ENCODE measurements at regions not wholly inside any gene's neighbourhood (a gene's known extent, or its start where the extent isn't known, plus 50 kb on each side); places are given as distances from the start of the nearest gene placed in this dataset.
"Not testable (repeated sequence)": the region's sequence is repeated elsewhere in the genome, so short reads cannot be mapped to it uniquely, and the experiment has no call there.

- no peak for DNase-seq
Observed at GRCh38 chr1:38658883-38659282, 200.7 kb downstream of the RRAGC start.

DNA sequence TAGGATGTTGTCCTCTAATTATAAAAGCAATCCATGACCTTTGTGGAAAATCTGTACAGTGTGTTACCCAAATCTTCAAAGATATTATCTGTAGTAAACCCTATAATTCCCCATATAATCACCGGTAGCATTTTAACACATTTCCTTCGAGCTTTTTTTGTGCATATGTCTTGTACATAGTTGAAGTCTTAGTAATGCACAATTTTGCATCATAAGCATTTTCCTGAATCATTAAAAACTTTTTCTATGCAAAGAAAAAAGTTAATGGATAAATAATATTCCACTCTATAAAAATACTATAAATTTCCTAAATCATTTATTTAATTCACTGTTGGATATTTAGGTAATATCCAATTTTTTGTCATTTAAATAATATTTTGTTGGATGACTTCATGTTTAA, 201.7 kb downstream of the RRAGC start:
- DNase-seq = no peak

DNA sequence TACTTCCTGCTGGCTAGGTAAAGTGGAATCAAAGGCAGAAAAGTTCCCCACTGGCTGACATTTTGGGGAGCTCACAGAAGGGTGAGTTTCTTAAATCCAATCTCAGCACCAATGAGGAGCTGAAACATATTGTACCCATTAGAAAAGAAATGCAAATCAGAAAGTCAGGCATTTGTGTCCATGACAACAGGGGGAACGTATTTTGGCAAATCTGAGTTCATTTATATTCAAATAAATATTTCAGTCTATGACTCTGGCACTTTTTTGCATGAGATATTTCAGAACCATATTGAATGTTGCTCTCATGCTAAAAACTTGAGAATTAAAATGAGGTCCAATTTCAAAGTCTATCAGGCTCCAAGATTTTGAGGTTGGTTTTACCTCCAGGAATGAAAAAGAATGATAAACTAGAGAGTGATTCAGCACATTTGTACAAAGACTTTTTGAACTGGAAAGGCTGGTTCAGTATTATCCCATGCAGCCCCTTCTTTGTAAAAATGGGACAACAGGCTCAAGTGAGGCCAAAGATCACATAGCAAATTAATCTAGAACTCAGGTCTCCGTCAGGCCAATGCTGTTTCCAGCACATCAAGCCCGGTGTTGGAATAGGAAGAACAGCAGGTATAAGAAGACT, 202.2 kb downstream of the RRAGC start:
- DNase-seq = no peak

DNA sequence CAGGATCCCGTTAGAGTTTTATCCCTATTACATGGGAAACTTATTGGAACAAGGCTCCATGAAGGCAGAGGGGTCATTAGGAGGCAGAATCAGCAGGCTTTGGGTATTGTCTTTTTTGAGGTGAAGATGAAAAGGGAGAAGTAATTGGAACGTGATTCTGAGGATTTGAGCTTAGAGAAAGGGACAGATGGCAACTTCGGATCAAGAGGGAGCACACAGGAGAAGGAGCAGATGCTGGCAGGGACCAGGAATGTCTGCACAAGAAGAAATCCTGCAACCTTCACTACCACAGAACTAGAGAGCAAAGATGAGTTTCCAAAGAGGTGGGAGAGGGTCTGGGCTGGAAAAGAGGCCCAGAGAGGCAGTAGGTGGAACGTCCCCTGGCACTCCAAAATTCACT, 202.8 kb downstream of the RRAGC start:
- no peak for DNase-seq

- no peak for DNase-seq
Observed at GRCh38 chr1:38652217-38652616, 207.4 kb downstream of the RRAGC start.

- no peak for DNase-seq
Observed at GRCh38 chr1:38651669-38652068, 207.9 kb downstream of the RRAGC start.

DNA sequence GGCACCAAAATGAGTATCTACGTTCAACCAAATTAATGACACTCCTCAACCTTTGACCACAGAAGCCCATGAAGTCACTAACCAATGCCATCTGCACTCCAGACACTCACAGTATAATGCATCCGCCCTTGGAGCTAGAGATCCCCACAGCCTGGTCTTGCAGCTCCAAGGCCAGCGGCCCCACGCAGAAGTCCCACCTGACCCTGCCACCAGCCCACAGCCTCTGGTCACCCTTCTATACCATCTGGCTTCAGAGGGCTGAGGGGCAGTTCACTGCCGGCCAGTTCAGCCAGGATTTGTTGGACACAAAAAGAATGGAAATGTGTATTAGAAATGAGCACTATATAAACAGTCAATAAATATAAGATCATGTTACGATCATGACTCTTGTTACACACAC, 211.2 kb downstream of the RRAGC start:
- no peak for DNase-seq

- not testable (repeated sequence) for DNase-seq
Observed at GRCh38 chr1:38647341-38647740, 212.2 kb downstream of the RRAGC start.

DNA sequence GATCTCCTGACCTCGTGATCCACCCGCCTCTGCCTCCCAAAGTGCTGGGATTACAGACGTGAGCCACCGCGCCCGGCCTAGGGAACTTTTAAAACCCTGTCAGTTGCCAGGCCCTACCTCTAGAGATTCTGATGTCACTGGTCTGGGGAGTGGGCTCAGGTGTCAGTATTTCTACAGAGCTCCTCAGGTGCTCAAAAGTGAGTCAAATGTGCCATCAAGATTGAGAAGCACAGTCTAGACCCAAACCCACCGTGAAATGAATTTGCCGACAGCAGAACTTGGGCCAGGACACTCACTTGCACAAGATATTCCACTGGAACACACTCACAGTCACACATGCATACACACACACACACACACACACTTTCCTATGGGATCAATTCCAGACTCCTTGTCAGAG, 215.5 kb downstream of the RRAGC start:
- DNase-seq = no peak

- no peak for DNase-seq
Observed at GRCh38 chr1:38641661-38642060, 217.9 kb downstream of the RRAGC start.

GRCh38 chr1:38640371-38640770, 219.2 kb downstream of the RRAGC start:
- DNase-seq = no peak

DNA sequence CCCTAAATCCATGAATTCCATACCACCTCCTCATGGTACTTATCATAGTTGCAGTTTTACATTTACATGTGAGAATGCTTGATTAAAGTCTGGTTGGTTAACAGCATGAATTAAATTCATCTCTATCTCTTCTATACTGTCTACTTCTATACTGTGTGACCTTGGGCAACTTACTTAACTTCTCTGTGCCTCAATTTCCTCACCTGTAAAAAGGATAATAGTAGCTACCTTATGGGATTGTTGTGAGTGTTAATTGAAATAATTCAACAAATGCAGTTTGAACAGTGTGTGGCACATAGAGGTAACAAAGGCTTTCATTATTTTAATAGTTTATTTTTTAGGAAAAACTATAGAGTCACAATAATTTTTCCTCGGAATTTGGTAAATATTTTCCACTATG, 231.3 kb downstream of the RRAGC start:
- DNase-seq = no peak

GRCh38 chr1:38625939-38626338, 233.6 kb downstream of the RRAGC start:
- no peak for DNase-seq

GRCh38 chr1:38624336-38625039, 235.1 kb downstream of the RRAGC start:
- no peak for DNase-seq

- DNase-seq = no peak
Observed at GRCh38 chr1:38623529-38623928, 236.0 kb downstream of the RRAGC start.

GRCh38 chr1:38622197-38622596, 237.4 kb downstream of the RRAGC start:
- no peak for DNase-seq

- DNase-seq = no peak
Observed at GRCh38 chr1:38616846-38617245, 242.7 kb downstream of the RRAGC start.

DNA sequence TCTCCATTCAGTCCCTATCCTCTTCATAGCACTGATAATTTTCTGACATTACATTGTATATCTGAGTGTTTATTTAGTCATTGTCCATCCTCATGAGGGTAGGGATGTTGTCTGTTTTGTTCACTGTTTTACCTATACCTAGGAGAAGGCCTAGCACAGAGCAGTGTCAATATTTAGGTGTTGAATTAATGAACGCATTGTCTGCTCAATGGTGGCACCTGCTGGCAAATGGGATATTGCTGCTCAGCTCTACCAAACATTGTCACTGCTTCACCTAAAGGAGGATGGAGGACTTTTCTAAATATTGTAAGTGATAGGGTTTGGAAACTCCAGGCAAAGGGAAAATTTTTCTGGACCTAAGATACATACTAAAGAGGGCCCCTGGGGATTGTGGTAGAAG, 243.9 kb downstream of the RRAGC start:
- DNase-seq = no peak

GRCh38 chr1:38614861-38615260, 244.7 kb downstream of the RRAGC start:
- no peak for DNase-seq

GRCh38 chr1:38613996-38614395, 245.6 kb downstream of the RRAGC start:
- no peak for DNase-seq

DNA sequence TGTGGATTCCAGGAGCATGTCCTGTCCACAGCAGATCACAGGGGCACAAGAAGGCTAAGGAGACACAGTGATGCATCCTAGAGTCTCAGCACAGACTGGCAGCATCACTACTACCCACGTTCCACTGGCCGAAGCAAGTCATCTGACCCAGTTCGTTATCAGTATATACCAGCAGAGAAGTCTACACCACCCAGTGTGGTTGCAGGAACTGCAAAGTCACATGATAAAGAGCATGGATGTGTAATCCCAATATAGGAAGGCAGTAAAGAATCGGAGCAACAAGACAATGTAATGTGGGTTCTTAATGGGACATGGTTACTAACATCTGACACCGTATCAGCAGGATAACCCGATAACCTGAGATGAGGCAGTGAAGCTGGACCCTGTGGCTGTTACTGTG, 246.6 kb downstream of the RRAGC start:
- no peak for DNase-seq

- DNase-seq = no peak
Observed at GRCh38 chr1:38611664-38612211, 247.8 kb downstream of the RRAGC start.

DNA sequence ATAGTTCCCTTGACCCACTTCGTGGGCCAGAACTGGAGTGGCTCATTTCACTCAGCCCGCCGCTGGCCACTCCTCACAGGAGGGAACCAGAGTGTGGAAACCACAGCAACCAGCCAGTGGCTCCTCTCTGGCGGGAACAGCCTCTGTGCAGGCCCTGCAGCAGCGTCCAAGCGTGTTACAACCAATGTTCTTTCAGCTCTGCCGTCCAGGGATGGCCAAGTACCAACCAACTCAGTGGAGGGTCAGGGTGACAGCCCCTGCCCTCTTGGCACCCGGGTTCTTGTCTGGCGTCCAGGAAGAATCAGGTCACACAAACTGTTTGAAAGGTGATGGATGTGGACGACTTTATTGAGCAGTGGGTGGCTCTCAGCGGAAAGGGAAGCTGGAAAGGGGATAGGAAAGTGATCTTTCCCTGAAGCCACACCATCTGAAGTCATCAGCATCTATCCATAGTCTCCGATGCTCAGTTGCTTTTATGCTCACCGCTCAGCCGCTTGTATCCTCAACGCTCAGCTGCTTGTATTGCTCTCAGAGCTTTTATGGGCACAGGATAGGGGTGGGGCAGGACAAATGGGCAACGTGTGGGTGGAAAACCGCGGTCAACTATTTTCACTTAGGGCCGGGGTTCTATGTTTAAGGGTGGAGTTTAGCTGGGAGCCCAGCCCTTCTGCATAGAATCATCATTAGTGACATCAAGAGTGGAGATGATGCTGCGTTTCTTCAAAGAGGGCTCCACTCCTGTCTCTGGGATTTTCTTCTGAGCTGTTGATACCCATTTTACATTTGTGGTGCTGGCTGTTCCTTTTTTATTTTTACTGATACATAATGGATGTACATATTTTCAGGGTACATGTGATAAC, 250.2 kb downstream of the RRAGC start:
- DNase-seq = no peak

All from activated effector memory CD4-positive, alpha-beta T cell treated with anti-CD3 and anti-CD28 coated beads, Interleukin-2, amount 50 U/mL, for 16 hours (primary cell).